ENCODE measurements at regions not wholly inside any gene's neighbourhood (a gene's known extent, or its start where the extent isn't known, plus 50 kb on each side); places are given as distances from the start of the nearest gene placed in this dataset.

DNA sequence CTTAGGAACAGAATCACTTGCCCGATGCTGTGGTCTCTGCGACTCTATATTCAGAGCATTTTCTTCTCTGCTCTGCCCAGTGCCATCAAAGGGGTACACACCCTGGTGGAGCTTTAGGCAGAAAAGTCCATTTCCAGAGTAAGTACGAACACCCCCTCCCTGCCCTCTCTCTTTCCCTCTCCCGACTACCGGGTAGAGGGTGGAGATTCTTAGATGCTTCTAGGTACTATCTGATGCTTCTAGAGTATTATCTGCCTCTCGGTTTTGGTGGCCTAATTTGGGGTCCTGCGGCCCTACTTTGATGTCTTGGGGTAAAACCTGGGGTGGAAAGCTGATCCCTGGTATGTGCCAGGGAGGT lies 245.4 kb upstream of the SOX4 start:
- no peak for DNase-seq
- TF ChIP-seq, protein P1, sequence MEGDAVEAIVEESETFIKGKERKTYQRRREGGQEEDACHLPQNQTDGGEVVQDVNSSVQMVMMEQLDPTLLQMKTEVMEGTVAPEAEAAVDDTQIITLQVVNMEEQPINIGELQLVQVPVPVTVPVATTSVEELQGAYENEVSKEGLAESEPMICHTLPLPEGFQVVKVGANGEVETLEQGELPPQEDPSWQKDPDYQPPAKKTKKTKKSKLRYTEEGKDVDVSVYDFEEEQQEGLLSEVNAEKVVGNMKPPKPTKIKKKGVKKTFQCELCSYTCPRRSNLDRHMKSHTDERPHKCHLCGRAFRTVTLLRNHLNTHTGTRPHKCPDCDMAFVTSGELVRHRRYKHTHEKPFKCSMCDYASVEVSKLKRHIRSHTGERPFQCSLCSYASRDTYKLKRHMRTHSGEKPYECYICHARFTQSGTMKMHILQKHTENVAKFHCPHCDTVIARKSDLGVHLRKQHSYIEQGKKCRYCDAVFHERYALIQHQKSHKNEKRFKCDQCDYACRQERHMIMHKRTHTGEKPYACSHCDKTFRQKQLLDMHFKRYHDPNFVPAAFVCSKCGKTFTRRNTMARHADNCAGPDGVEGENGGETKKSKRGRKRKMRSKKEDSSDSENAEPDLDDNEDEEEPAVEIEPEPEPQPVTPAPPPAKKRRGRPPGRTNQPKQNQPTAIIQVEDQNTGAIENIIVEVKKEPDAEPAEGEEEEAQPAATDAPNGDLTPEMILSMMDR (IDR thresholded peaks at IDR 0.05; ENCODE audit: low read depth, low read length) = no peak
- no peaks in the 10 kb centered on the region for H3K36me3 ChIP-seq
- H3K4me3 ChIP-seq (ENCODE audit: low read depth, low read length) = no peak overlapping the region
- no peaks in the 10 kb centered on the region for H3K27me3 ChIP-seq (ENCODE audit: insufficient read depth, low read depth, severe bottlenecking)
- H3K27ac ChIP-seq = no peak overlapping the region
- peaks cover 7% of the 10 kb centered on the region for H3K9me3 ChIP-seq (ENCODE audit: severe bottlenecking)

GRCh38 chr6:21348504-21349195 lies 244.9 kb upstream of the SOX4 start:
- no peaks in the 10 kb centered on the region for H3K27me3 ChIP-seq (ENCODE audit: insufficient read depth, low read depth, severe bottlenecking)
- no peaks in the 10 kb centered on the region for H3K36me3 ChIP-seq
- TF ChIP-seq, protein P1 (IDR thresholded peaks at IDR 0.05; ENCODE audit: low read depth, low read length) = no peak
- DNase-seq = no peak
- peaks cover 6% of the 10 kb centered on the region for H3K9me3 ChIP-seq (ENCODE audit: severe bottlenecking)
- H3K4me3 ChIP-seq (ENCODE audit: low read depth, low read length) = no peak overlapping the region
- H3K27ac ChIP-seq = no peak overlapping the region

GRCh38 chr6:21349834-21350233 lies 243.7 kb upstream of the SOX4 start:
- no peak for DNase-seq
- peaks cover 4% of the 10 kb centered on the region for H3K9me3 ChIP-seq (ENCODE audit: severe bottlenecking)
- H3K27me3 ChIP-seq (ENCODE audit: insufficient read depth, low read depth, severe bottlenecking) = no peaks in the 10 kb centered on the region
- TF ChIP-seq, protein P1 (IDR thresholded peaks at IDR 0.05; ENCODE audit: low read depth, low read length) = no peak
- H3K36me3 ChIP-seq = no peaks in the 10 kb centered on the region
- no peak overlapping the region for H3K27ac ChIP-seq
- H3K4me3 ChIP-seq (ENCODE audit: low read depth, low read length) = no peak overlapping the region

- Histone ChIP-seq H3K27ac (no peak overlapping the region), H3K36me3 (no peaks in the 10 kb centered on the region), H3K4me3 (ENCODE audit: low read depth, low read length) (no peak overlapping the region), H3K27me3 (ENCODE audit: insufficient read depth, low read depth, severe bottlenecking) (no peaks in the 10 kb centered on the region), H3K9me3 (ENCODE audit: severe bottlenecking) (no peaks in the 10 kb centered on the region)
- TF ChIP-seq, protein P1 (IDR thresholded peaks at IDR 0.05; ENCODE audit: low read depth, low read length) = no peak
- no peak for DNase-seq
Measured at GRCh38 chr6:21350926-21351325, 242.6 kb upstream of the SOX4 start.

- no peaks in the 10 kb centered on the region for H3K9me3 ChIP-seq (ENCODE audit: severe bottlenecking)
- TF ChIP-seq, protein P1 (IDR thresholded peaks at IDR 0.05; ENCODE audit: low read depth, low read length) = no peak
- DNase-seq = no peak
Measured at GRCh38 chr6:21352131-21352530, 241.4 kb upstream of the SOX4 start.

DNA sequence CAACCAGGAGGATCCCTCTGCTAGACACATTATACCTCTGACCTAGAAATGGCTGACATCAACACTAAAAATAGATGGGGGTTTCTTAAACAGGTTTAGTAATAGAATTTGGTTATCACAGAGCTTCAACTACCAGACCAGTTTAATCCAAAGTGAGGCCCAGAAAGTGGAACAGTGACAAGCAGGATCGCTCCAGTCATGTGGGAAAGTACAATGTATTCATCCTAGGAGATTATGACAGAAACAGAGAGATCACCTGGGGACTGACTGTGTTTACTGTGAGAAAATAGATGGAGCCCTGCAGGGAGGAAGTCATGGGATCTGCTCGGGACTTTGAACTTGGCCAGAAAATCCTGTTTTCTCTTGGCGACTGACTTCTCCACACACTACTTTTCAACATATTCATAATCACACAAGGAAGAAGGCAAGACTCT lies 238.7 kb upstream of the SOX4 start:
- DNase-seq = peak; percentile 7
- TF ChIP-seq, protein P1 (IDR thresholded peaks at IDR 0.05; ENCODE audit: low read depth, low read length) = no peak
- H3K27ac ChIP-seq = no peak overlapping the region
- no peaks in the 10 kb centered on the region for H3K27me3 ChIP-seq (ENCODE audit: insufficient read depth, low read depth, severe bottlenecking)
- no peaks in the 10 kb centered on the region for H3K9me3 ChIP-seq (ENCODE audit: severe bottlenecking)
- no peak overlapping the region for H3K4me3 ChIP-seq (ENCODE audit: low read depth, low read length)
- no peaks in the 10 kb centered on the region for H3K36me3 ChIP-seq

More at GRCh38 chr6:21352131-21352530, 241.4 kb upstream of the SOX4 start:
- H3K27me3 ChIP-seq (ENCODE audit: insufficient read depth, low read depth, severe bottlenecking) = no peaks in the 10 kb centered on the region
- H3K36me3 ChIP-seq = no peaks in the 10 kb centered on the region
- H3K4me3 ChIP-seq (ENCODE audit: low read depth, low read length) = no peak overlapping the region
- H3K27ac ChIP-seq = no peak overlapping the region

Data from WERI-Rb-1 (cell line).